Vagina (tissue), 2 donors: ENCODE measurements at regions not wholly inside any gene's neighbourhood (a gene's known extent, or its start where the extent isn't known, plus 50 kb on each side); places are given as distances from the start of the nearest gene placed in this dataset.

Experiments used
- CTCF ChIP-seq, 3 experiments: fragments of 450-650 bp in 2 of 3; fragments of 200-600 bp in 1 of 3; sonication (generic) in 1 of 3; IDR thresholded peaks; one replicate each; pipeline ENCODE4 v1.5.1; 2017 to 2019; ENCODE audit warnings: antibody characterized with exemption in 3 of 3, mild to moderate bottlenecking in 2 of 3, moderate library complexity in 2 of 3
- POLR2A ChIP-seq, 2 donors: fragments of 450-650 bp; IDR thresholded peaks; one replicate each; pipeline ENCODE4 v1.6.1; 2017; ENCODE audit warnings: antibody characterized with exemption in 2 of 2, mild to moderate bottlenecking in 2 of 2, moderate library complexity in 2 of 2

GRCh38 chr13:65866138-65866537, 1364.0 kb downstream of the PCDH9 start:
- TF ChIP-seq CTCF (IDR thresholded peaks at IDR 0.05) (no peak), POLR2A (IDR thresholded peaks at IDR 0.05) (no peak)
